ENCODE measurements at regions not wholly inside any gene's neighbourhood (a gene's known extent, or its start where the extent isn't known, plus 50 kb on each side); places are given as distances from the start of the nearest gene placed in this dataset.
"Not testable (repeated sequence)": the region's sequence is repeated elsewhere in the genome, so short reads cannot be mapped to it uniquely, and the experiment has no call there.

GRCh38 chr17:71428897-71429296, 691.9 kb upstream of the SOX9 start:
- no peak for DNase-seq (ENCODE audit: low spot score)

- DNase-seq (ENCODE audit: low spot score): no peak
These were observed 690.5 kb upstream of the SOX9 start for GRCh38 chr17:71430281-71430680.

GRCh38 chr17:71431146-71431545, 689.7 kb upstream of the SOX9 start:
- DNase-seq (ENCODE audit: low spot score): no peak

- no peak for DNase-seq (ENCODE audit: low spot score)
These were observed 688.2 kb upstream of the SOX9 start for GRCh38 chr17:71432378-71433315.

- DNase-seq (ENCODE audit: low spot score): no peak
These were observed 686.1 kb upstream of the SOX9 start for GRCh38 chr17:71434716-71435115.

- DNase-seq (ENCODE audit: low spot score): no peak
These were observed 684.3 kb upstream of the SOX9 start for GRCh38 chr17:71436479-71436878.

- DNase-seq (ENCODE audit: low spot score): no peak
These were observed 683.7 kb upstream of the SOX9 start for GRCh38 chr17:71437166-71437565.

GRCh38 chr17:71438631-71439146, 682.1 kb upstream of the SOX9 start:
- peak; percentile 97 for DNase-seq (ENCODE audit: low spot score)

GRCh38 chr17:71440513-71440912, 680.3 kb upstream of the SOX9 start:
- peak; percentile 94 for DNase-seq (ENCODE audit: low spot score)

GRCh38 chr17:71441098-71441497, 679.7 kb upstream of the SOX9 start:
- DNase-seq (ENCODE audit: low spot score): peak; percentile 97

- no peak for DNase-seq (ENCODE audit: low spot score)
These were observed 676.7 kb upstream of the SOX9 start for GRCh38 chr17:71444078-71444477.

- DNase-seq (ENCODE audit: low spot score): no peak
These were observed 674.0 kb upstream of the SOX9 start for GRCh38 chr17:71446645-71447437.

GRCh38 chr17:71447644-71448043, 673.2 kb upstream of the SOX9 start:
- no peak for DNase-seq (ENCODE audit: low spot score)

- not testable (repeated sequence) for DNase-seq (ENCODE audit: low spot score)
These were observed 670.2 kb upstream of the SOX9 start for GRCh38 chr17:71450657-71451056.

- no peak for DNase-seq (ENCODE audit: low spot score)
These were observed 666.9 kb upstream of the SOX9 start for GRCh38 chr17:71453876-71454422.

GRCh38 chr17:71455219-71455618, 665.6 kb upstream of the SOX9 start:
- no peak for DNase-seq (ENCODE audit: low spot score)

GRCh38 chr17:71458322-71458721, 662.5 kb upstream of the SOX9 start:
- no peak for DNase-seq (ENCODE audit: low spot score)

GRCh38 chr17:71460943-71461342, 659.9 kb upstream of the SOX9 start:
- DNase-seq (ENCODE audit: low spot score): peak; percentile 58

- no peak for DNase-seq (ENCODE audit: low spot score)
These were observed 659.2 kb upstream of the SOX9 start for GRCh38 chr17:71461498-71462169.

- peak; percentile 27 for DNase-seq (ENCODE audit: low spot score)
These were observed 656.6 kb upstream of the SOX9 start for GRCh38 chr17:71464241-71464640.

- no peak for DNase-seq (ENCODE audit: low spot score)
These were observed 656.1 kb upstream of the SOX9 start for GRCh38 chr17:71464751-71465150.

GRCh38 chr17:71467719-71468118, 653.1 kb upstream of the SOX9 start:
- DNase-seq (ENCODE audit: low spot score): no peak

Data from A172 (cell line).